ENCODE measurements at regions not wholly inside any gene's neighbourhood (a gene's known extent, or its start where the extent isn't known, plus 50 kb on each side); places are given as distances from the start of the nearest gene placed in this dataset.
"Not testable (repeated sequence)": the region's sequence is repeated elsewhere in the genome, so short reads cannot be mapped to it uniquely, and the experiment has no call there.

GRCh38 chr11:98069147-98069546, 951.6 kb upstream of the CNTN5 start:
- TF ChIP-seq CTCF (conservative IDR thresholded peaks at IDR 0.05); EZH2 (IDR thresholded peaks at IDR 0.05; ENCODE audit: low read depth): not testable (repeated sequence)

Data from PC-9 (cell line).